Panc1 (cell line): ENCODE measurements at regions not wholly inside any gene's neighbourhood (a gene's known extent, or its start where the extent isn't known, plus 50 kb on each side); places are given as distances from the start of the nearest gene placed in this dataset.

ENCODE experiments used
- ATAC-seq: fragments of 200-7000 bp; cut with Tn5 transposase; 2 replicates; pipeline ENCODE4 v1.9.1; 2020; ENCODE audit warnings: mild to moderate bottlenecking, moderate library complexity
- BruUV-seq: library from RNA; stranded (reverse); fragments of 400-500 nt; replicated peaks from 2 replicates; lab custom pipeline; 2021; lab: Mats Ljungman, UMichigan
- CTCF ChIA-PET: fragments of 300-600 bp; sonication (Branson Sonifier 250); formaldehyde crosslinking; loops from one replicate; lab custom pipeline; 2022; ENCODE audit warnings: antibody characterized with exemption; lab: Charles Lee
- POLR2A ChIA-PET: fragments of 300-600 bp; sonication (Branson Sonifier 250); formaldehyde crosslinking; loops from one replicate; lab custom pipeline; 2022; ENCODE audit warnings: antibody characterized with exemption; lab: Charles Lee
- DNase-seq: peaks from one replicate; pipeline ENCODE4 v3.0.0-alpha.2; 2010; ENCODE audit warnings: low read depth, low spot score
- H3K27ac ChIP-seq: 2 replicates; pipeline ENCODE4 v1.5.1; 2011; ENCODE audit warnings: mild to moderate bottlenecking, low read length, inconsistent platforms
- H3K27me3 ChIP-seq: fragments of 200-500 bp; sonication (Bioruptor generic); 2 replicates; pipeline ENCODE4 v1.6.0; 2014; ENCODE audit warnings: low read length, inconsistent platforms; ENCODE audit not compliant: control insufficient read depth, insufficient read depth
- H3K36me3 ChIP-seq: fragments of 200-500 bp; sonication (Bioruptor generic); 2 replicates; pipeline ENCODE4 v1.5.1; 2014; ENCODE audit warnings: inconsistent platforms, mild to moderate bottlenecking, low read length, moderate library complexity; ENCODE audit not compliant: control insufficient read depth, insufficient read depth
- H3K4me1 ChIP-seq: 2 replicates; pipeline ENCODE4 v1.5.1; 2011; ENCODE audit warnings: inconsistent platforms, mild to moderate bottlenecking, low read length, moderate library complexity; ENCODE audit not compliant: control insufficient read depth, insufficient read depth
- H3K4me3 ChIP-seq, 2 experiments: 2 replicates each; pipeline ENCODE4 v1.5.1; 2011 to 2012; ENCODE audit warnings: low read depth in 2 of 2, low read length in 2 of 2, mild to moderate bottlenecking in 2 of 2, inconsistent platforms in 1 of 2, moderate library complexity in 1 of 2
- H3K9me3 ChIP-seq: fragments of 200-500 bp; sonication (Bioruptor generic); 2 replicates; pipeline ENCODE4 v1.5.1; 2014; ENCODE audit warnings: low read depth, mild to moderate bottlenecking, inconsistent platforms, low read length, moderate library complexity; ENCODE audit not compliant: control insufficient read depth, insufficient read depth
- POLR2AphosphoS5 ChIP-seq: IDR thresholded peaks from 2 replicates; pipeline ENCODE4 v1.6.1; 2012; ENCODE audit warnings: mild to moderate bottlenecking, low read depth, low read length, moderate library complexity
- SIN3A ChIP-seq: IDR thresholded peaks from 2 replicates; pipeline ENCODE4 v1.6.1; 2012; ENCODE audit warnings: low read depth, mild to moderate bottlenecking, low read length, moderate library complexity, borderline replicate concordance; ENCODE audit not compliant: insufficient read depth
- TCF7L2 ChIP-seq: IDR thresholded peaks from 2 replicates; pipeline ENCODE4 v1.6.1; 2011; ENCODE audit warnings: mild to moderate bottlenecking, low read depth, low read length, inconsistent platforms
- in situ Hi-C: cut with HindIII; loops from 2 replicates; pipeline ENCODE4 v1.10.0; 2016; ENCODE audit warnings: low sequenced_read_pairs, low pct_unique_long_range_greater_than_20kb
- intact Hi-C: fragments of 100-400 bp; cut with micrococcal nuclease; formaldehyde crosslinking; loops from one replicate; pipeline ENCODE4 v1.10.0; 2022; ENCODE audit not compliant: unreplicated experiment
- TF ChIP-seq, protein P1 (sequence below), 2 experiments: IDR thresholded peaks; 2 replicates each; pipeline ENCODE4 v1.6.1; 2011 to 2012; ENCODE audit warnings: low read depth in 2 of 2, control low read depth in 1 of 2, low read length in 1 of 2, mild to moderate bottlenecking in 1 of 2, moderate library complexity in 1 of 2; ENCODE audit not compliant: insufficient read depth in 1 of 2
- TF ChIP-seq, protein P2 (sequence below): fragments of 450-650 bp; IDR thresholded peaks from 2 replicates; pipeline ENCODE4 v1.5.1; 2017; ENCODE audit warnings: mild to moderate bottlenecking

DNA sequence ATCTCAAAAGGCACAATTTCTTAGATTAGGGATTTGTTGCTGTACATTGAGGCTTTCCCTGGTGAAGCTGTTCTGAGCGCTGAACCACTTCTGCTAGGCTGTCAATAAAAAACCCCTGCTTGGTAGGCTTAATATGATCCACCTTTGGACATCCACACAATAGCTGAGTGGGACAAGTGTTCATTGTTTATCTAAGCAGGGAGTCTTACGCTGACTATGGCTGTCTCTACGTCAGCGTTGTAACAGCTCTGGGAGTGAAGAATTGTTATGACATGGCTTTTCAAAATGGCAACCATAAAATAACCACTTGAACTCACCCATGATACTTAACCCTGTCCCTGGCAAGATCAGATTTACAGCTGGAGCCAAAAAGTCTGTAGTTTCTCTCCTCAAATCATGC, 111.5 kb upstream of the SULT1C3 start:
- CTCF ChIA-PET: no interaction called here

DNA sequence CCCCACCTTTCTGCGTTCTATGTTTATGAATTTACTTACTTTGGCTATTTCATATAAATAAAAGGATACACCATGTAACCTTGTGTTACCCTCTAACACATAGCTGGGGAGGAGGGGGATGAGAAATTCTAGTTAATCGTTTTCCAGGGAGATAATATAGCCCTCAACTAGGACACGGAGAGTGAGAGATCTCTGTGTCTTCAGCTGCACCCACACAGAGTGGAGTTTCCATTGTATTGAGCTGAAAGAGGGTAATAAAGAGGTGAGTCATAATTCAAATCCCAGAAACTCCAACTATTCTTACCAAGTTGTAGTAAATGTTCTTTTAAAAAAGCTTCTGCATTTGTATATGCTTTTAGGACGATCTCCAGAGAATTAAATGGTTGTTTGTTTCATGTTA, 110.1 kb upstream of the SULT1C3 start:
- DNase-seq: no peak
- no TSS peak for BruUV-seq
- ATAC-seq: no peak
- TF ChIP-seq, protein P1, sequence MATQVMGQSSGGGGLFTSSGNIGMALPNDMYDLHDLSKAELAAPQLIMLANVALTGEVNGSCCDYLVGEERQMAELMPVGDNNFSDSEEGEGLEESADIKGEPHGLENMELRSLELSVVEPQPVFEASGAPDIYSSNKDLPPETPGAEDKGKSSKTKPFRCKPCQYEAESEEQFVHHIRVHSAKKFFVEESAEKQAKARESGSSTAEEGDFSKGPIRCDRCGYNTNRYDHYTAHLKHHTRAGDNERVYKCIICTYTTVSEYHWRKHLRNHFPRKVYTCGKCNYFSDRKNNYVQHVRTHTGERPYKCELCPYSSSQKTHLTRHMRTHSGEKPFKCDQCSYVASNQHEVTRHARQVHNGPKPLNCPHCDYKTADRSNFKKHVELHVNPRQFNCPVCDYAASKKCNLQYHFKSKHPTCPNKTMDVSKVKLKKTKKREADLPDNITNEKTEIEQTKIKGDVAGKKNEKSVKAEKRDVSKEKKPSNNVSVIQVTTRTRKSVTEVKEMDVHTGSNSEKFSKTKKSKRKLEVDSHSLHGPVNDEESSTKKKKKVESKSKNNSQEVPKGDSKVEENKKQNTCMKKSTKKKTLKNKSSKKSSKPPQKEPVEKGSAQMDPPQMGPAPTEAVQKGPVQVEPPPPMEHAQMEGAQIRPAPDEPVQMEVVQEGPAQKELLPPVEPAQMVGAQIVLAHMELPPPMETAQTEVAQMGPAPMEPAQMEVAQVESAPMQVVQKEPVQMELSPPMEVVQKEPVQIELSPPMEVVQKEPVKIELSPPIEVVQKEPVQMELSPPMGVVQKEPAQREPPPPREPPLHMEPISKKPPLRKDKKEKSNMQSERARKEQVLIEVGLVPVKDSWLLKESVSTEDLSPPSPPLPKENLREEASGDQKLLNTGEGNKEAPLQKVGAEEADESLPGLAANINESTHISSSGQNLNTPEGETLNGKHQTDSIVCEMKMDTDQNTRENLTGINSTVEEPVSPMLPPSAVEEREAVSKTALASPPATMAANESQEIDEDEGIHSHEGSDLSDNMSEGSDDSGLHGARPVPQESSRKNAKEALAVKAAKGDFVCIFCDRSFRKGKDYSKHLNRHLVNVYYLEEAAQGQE (IDR thresholded peaks at IDR 0.05; ENCODE audit: insufficient read depth in 1 of 2, low read depth in 2 of 2, low read length in 1 of 2): no peak
- TF ChIP-seq SIN3A (no peak), POLR2AphosphoS5 (no peak), TCF7L2 (no peak)
- TF ChIP-seq, protein P2, sequence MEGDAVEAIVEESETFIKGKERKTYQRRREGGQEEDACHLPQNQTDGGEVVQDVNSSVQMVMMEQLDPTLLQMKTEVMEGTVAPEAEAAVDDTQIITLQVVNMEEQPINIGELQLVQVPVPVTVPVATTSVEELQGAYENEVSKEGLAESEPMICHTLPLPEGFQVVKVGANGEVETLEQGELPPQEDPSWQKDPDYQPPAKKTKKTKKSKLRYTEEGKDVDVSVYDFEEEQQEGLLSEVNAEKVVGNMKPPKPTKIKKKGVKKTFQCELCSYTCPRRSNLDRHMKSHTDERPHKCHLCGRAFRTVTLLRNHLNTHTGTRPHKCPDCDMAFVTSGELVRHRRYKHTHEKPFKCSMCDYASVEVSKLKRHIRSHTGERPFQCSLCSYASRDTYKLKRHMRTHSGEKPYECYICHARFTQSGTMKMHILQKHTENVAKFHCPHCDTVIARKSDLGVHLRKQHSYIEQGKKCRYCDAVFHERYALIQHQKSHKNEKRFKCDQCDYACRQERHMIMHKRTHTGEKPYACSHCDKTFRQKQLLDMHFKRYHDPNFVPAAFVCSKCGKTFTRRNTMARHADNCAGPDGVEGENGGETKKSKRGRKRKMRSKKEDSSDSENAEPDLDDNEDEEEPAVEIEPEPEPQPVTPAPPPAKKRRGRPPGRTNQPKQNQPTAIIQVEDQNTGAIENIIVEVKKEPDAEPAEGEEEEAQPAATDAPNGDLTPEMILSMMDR: no peak
- H3K27me3 ChIP-seq: no peaks in the 10 kb centered on the region
- ChIA-PET POLR2A (no interaction called here), CTCF (no interaction called here)
- H3K4me1 ChIP-seq: no peaks in the 10 kb centered on the region
- intact Hi-C loops (loop anchor here (10.0 kb wide), 1 partner anchor 65 kb away; no protein-coding TSS in a partner anchor), in situ Hi-C loops (no loop called here)
- H3K27ac ChIP-seq: no peak overlapping the region
- no peak overlapping the region for H3K4me3 ChIP-seq
- H3K9me3 ChIP-seq: no peaks in the 10 kb centered on the region
- H3K36me3 ChIP-seq: no peaks in the 10 kb centered on the region

More for the DNA sequence above, 111.5 kb upstream of the SULT1C3 start:
- H3K4me3 ChIP-seq: no peak overlapping the region
- TF ChIP-seq SIN3A (no peak), TCF7L2 (no peak), POLR2AphosphoS5 (no peak)
- TF ChIP-seq, protein P1 (IDR thresholded peaks at IDR 0.05; ENCODE audit: insufficient read depth in 1 of 2, low read depth in 2 of 2, low read length in 1 of 2): no peak
- TF ChIP-seq, protein P2: no peak
- no peaks in the 10 kb centered on the region for H3K27me3 ChIP-seq
- H3K9me3 ChIP-seq: no peaks in the 10 kb centered on the region
- POLR2A ChIA-PET: no interaction called here
- H3K27ac ChIP-seq: no peak overlapping the region
- no peaks in the 10 kb centered on the region for H3K36me3 ChIP-seq
- no TSS peak for BruUV-seq
- ATAC-seq: no peak
- in situ Hi-C loops: no loop called here
- no peak for DNase-seq
- no peaks in the 10 kb centered on the region for H3K4me1 ChIP-seq
- intact Hi-C loops: loop anchor here (10.0 kb wide), 1 partner anchor 63 kb away; no protein-coding TSS in a partner anchor
